ENCODE measurements at regions not wholly inside any gene's neighbourhood (a gene's known extent, or its start where the extent isn't known, plus 50 kb on each side); places are given as distances from the start of the nearest gene placed in this dataset.

DNA sequence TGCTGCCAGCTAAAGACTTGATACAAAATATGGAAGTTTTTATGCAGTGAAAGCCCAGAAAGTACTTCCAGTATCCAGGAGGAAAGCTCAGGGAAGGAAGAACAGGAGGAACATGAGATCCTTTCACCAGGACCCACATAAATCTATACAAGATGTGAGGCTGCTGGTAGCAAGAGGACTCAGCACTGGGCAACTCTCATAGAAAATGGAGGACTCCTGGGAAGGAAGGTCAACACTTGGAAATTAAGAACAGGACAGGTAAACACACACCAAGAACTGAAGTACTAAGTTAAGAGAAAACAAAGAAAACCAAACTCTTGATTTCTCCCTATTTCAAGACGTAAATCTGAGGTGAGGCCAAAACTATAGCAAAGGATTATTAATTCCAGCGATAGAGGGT, 220.5 kb upstream of the HSF2 start:
- ATAC-seq (no peak), DNase-seq (ENCODE audit: low read depth, low spot score) (no peak)
- Histone ChIP-seq H3K4me3 (ENCODE audit: low read depth in 2 of 2, low read length in 2 of 2) (no peak overlapping the region), H3K27me3 (ENCODE audit: control insufficient read depth, insufficient read depth, low read length) (no peaks in the 10 kb centered on the region), H3K36me3 (ENCODE audit: control insufficient read depth, insufficient read depth, low read length) (no peaks in the 10 kb centered on the region; the same call in 1 of the 2 replicates), H3K9me3 (ENCODE audit: control insufficient read depth, insufficient read depth, low read depth, low read length) (no peaks in the 10 kb centered on the region), H3K27ac (ENCODE audit: low read length) (no peak overlapping the region), H3K4me1 (ENCODE audit: control insufficient read depth, insufficient read depth, low read length) (no peaks in the 10 kb centered on the region)
- intact Hi-C loops (cut with micrococcal nuclease; ENCODE audit: unreplicated experiment) (no loop called here), in situ Hi-C loops (cut with HindIII; ENCODE audit: low pct_unique_long_range_greater_than_20kb, low sequenced_read_pairs) (no loop called here)
- BruUV-seq (replicated peaks) = no TSS peak
- CTCF ChIA-PET = interaction anchor here (0.6 kb wide), 1 partner anchor 18 kb away, joined by 14 read pairs; no protein-coding TSS in a partner anchor
- POLR2A ChIA-PET = no interaction called here
- TF ChIP-seq CTCF (IDR thresholded peaks at IDR 0.05) = no peak
- TF ChIP-seq REST (IDR thresholded peaks at IDR 0.05; ENCODE audit: insufficient read depth in 1 of 2, low read depth in 2 of 2, low read length in 1 of 2) = no peak
- TF ChIP-seq SIN3A (IDR thresholded peaks at IDR 0.05; ENCODE audit: borderline replicate concordance, insufficient read depth, low read depth, low read length) = no peak
- no peak for TF ChIP-seq TCF7L2 (IDR thresholded peaks at IDR 0.05; ENCODE audit: low read depth, low read length)
- TF ChIP-seq POLR2AphosphoS5 (IDR thresholded peaks at IDR 0.05; ENCODE audit: low read depth, low read length) = no peak

GRCh38 chr6:122180132-122180531, 219.3 kb upstream of the HSF2 start:
- POLR2A ChIA-PET = no interaction called here
- intact Hi-C loops (cut with micrococcal nuclease; ENCODE audit: unreplicated experiment) (no loop called here), in situ Hi-C loops (cut with HindIII; ENCODE audit: low pct_unique_long_range_greater_than_20kb, low sequenced_read_pairs) (no loop called here)
- Histone ChIP-seq H3K27me3 (ENCODE audit: control insufficient read depth, insufficient read depth, low read length) (no peaks in the 10 kb centered on the region), H3K9me3 (ENCODE audit: control insufficient read depth, insufficient read depth, low read depth, low read length) (no peaks in the 10 kb centered on the region), H3K27ac (ENCODE audit: low read length) (no peak overlapping the region), H3K4me1 (ENCODE audit: control insufficient read depth, insufficient read depth, low read length) (no peaks in the 10 kb centered on the region), H3K36me3 (ENCODE audit: control insufficient read depth, insufficient read depth, low read length) (no peaks in the 10 kb centered on the region; the same call in 1 of the 2 replicates), H3K4me3 (ENCODE audit: low read depth in 2 of 2, low read length in 2 of 2) (no peak overlapping the region)
- CTCF ChIA-PET = no interaction called here
- DNase-seq (ENCODE audit: low read depth, low spot score) = no peak
- TF ChIP-seq TCF7L2 (IDR thresholded peaks at IDR 0.05; ENCODE audit: low read depth, low read length) (no peak), REST (IDR thresholded peaks at IDR 0.05; ENCODE audit: insufficient read depth in 1 of 2, low read depth in 2 of 2, low read length in 1 of 2) (no peak), SIN3A (IDR thresholded peaks at IDR 0.05; ENCODE audit: borderline replicate concordance, insufficient read depth, low read depth, low read length) (no peak), CTCF (IDR thresholded peaks at IDR 0.05) (no peak; the same call in 1 of the 2 replicates), POLR2AphosphoS5 (IDR thresholded peaks at IDR 0.05; ENCODE audit: low read depth, low read length) (no peak)
- no TSS peak for BruUV-seq (replicated peaks)
- ATAC-seq = no peak

All from Panc1 (cell line).